HG02588 (cell line): ENCODE measurements at regions not wholly inside any gene's neighbourhood (a gene's known extent, or its start where the extent isn't known, plus 50 kb on each side); places are given as distances from the start of the nearest gene placed in this dataset.
"Not testable (repeated sequence)": the region's sequence is repeated elsewhere in the genome, so short reads cannot be mapped to it uniquely, and the experiment has no call there.

ENCODE experiments used
- ATAC-seq: cut with Tn5 transposase; IDR thresholded peaks from one replicate; pipeline ENCODE4 v1.9.1; 2021; ENCODE audit warnings: mild to moderate bottlenecking, moderate library complexity; ENCODE audit not compliant: unreplicated experiment

DNA sequence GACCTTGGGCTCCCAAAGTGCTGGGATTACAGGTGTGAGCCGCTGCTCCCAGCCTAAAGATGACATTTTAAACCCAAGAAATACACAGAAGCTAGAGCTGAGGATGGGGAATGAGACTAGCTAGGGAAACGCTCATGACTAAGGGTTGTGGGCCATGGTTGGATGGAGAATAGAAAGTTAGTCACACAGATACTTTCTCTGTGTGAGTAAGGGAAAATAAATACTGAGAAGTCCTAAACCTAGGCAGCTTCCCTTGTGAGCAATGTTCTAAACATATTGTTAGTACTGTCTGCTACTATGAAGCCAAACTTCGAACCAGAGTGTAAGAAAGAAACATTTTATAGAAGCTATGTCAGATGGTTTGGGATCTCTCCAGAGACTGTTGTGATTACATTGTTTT, 304.8 kb upstream of the STAC start:
- ATAC-seq = no peak

DNA sequence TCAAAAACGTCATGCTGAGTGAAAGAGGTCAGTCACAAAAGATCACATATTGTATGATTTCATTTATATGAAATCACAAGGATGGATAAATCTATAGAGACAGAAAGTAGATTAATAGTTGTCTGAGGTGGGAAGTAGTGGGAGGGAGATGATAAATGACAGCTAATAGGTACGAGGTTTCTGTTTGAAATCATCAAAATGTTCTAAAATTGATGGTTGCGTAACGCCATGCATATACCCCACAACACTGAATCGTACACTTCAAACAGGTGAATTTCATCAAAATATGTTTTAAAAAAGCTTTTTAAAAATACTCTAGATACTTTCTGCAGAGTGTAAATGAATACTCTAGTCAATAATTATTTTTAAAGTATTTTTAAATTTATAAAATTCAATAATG, 303.0 kb upstream of the STAC start:
- ATAC-seq = no peak

DNA sequence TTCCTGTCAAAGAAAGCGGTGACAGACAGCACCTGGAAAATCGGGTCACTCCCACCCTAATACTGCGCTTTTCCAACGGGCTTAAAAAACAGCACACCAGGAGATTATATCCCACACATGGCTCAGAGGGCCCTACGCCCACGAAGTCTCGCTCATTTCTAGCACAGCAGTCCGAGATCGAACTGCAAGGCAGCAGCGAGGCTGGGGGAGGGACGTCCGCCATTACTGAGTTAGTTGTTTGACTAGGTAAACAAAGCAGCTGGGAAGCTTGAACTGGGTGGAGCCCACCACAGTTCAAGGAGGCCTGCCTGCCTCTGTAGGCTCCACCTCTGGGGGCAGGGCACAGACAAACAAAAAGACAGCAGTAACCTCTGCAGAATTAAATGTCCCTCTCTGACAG, 297.3 kb upstream of the STAC start:
- ATAC-seq = not testable (repeated sequence)

DNA sequence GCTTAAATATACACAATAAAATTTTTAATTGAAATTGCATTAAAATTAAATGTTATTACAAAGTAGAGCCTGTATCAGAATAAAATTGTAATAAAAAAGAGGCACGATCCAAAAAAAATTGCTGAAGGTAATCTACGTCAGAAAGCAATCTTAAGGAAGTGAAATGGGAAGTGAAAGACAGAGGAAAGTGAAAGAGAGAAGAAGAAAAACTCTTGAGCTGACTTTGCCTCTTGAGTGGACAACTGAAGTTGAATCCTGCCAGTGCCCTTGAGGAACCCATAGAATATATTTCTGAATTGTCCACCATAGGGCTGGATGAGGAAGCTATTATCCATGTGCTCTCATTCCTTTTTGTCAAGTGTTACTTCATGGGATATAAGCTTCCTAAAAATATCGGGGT, 285.1 kb upstream of the STAC start:
- ATAC-seq = no peak

DNA sequence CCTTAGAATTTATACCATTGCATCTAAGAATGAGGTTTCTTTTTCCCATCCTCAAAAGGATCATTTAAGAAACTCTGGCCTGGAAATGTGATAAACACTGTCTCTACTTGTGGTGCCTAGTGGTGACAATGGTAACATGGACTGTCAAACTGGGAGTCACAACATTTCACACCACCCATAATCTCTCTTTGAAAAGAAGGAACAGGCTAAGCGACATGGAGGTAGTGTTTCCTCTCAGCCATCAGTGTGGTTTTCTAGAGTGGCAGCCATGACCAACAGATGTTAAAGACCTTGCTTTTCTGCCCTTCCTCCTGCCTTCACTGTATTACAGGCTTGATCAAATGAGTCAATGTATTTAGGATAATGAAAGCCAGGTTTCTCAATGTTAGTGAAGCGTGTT, 283.1 kb upstream of the STAC start:
- no peak for ATAC-seq

DNA sequence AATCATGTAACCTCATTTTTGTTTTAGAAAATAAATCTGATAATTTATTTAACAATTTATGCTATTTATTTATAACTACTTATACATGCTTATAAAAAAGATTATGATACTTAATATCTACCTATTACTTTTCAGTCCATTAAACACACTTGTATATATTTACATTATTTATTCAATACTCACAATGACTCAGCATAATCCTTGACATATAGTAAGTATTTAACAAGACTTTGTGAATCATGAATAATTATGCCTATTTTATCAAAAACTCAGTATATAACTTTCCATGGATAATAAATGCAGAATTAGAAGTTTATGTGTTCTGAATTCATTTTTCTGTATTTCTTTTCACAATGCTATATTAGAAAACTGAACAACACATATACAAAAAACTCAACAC, 266.0 kb upstream of the STAC start:
- no peak for ATAC-seq

DNA sequence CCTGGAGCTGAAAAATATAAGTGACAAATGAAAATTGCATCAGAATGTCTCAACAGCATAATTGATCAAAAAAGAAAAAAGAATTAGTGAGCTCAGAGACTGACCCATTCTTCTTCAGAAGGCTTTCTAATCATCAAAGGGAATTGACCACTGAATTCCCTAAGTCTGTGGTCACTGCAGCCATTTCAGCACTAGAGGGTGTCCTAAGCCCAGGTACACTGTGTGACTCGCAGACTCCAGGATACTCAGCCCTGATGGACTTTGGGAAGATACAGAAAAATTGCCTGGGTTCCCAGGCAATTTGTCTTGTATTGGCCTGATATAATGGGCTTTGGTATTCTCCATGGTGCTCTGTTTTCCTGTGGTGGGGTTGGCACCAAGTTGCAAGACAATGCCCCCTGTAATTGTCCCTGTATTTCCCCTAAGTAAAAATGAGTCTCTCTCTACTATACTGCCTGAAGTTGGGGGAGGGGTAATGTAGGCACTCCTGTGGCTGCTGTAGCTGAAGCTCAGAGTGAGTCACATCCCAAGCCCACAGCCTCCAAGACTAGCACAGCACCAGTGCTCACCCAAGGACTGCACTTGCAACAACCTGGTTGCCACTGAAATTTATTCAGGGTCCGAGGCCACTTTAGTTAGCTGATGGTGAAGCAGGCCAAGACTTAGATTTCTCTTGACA, 256.0 kb upstream of the STAC start:
- ATAC-seq = no peak

DNA sequence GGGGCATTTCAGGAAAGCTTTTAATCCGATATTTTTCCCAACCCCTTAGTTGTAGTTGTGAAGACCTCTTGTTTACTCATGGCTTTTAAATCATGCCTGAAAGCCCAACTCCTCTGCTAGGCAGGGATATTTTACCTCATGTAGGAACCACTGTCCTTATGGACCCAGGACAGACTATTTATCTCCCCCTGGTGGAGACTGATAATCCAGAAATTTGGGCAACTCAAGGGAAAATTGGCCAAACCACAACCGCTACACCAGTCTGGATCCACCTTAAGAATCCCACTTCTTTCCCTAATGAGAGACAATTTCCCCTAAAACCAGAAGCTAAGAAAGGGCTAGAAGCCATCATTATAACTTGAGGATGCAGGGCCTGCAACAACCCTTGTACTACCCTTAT, 248.1 kb upstream of the STAC start:
- ATAC-seq = no peak

DNA sequence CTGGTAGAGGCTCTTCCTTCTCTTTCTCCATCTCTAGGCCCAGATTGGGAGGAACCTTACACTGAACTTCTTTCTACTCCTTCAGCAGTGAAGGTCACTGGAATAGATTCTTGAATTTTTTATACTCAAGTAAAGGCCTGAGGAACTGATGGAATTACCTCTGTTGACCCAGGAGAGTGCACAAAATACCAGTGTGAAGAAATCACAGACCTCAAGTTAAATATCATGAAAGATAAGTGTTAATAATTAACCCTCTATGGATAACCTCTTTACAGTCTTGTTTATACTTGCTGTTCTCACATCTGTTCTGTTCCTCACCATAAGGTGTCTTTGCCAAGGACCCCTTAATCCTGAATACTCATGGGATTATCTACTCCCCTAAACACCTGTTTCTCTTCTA, 244.4 kb upstream of the STAC start:
- ATAC-seq = no peak

DNA sequence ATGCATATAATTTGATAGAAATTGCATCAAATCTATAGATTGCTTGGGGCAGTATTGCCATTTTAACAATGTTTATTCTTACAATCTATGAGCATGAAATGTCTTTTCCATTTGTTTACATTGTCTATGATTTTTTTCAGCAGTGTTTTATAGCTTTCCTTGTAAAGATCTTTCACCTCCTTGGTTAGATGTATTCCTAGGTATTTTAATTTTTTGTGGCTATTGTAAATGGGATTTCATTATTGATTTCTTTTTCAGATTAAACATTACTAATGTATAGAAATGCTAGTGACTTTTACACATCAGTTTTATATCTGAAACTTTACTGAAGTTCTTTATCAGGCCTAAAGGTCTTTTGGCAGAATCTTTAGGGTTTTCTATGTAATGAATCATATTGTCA, 237.6 kb upstream of the STAC start:
- no peak for ATAC-seq

DNA sequence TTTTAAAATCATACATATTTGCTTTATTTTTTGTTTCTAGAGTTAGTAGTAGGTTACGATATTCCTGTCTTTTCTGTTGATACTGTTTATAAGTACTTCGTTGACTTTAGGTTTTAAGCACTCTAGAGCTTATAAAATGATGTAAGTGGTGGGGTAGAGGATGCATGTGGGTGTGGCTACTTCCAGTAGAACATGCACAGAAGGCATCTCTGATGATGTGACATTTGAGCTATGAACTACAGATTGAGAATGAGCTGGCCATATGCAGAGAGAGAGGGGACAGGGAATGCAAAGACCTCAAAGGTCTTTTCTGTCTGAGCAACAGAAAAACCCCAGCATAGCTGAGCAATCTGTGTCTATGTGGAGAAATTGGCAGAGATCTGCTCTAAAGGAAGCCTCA, 233.9 kb upstream of the STAC start:
- no peak for ATAC-seq

DNA sequence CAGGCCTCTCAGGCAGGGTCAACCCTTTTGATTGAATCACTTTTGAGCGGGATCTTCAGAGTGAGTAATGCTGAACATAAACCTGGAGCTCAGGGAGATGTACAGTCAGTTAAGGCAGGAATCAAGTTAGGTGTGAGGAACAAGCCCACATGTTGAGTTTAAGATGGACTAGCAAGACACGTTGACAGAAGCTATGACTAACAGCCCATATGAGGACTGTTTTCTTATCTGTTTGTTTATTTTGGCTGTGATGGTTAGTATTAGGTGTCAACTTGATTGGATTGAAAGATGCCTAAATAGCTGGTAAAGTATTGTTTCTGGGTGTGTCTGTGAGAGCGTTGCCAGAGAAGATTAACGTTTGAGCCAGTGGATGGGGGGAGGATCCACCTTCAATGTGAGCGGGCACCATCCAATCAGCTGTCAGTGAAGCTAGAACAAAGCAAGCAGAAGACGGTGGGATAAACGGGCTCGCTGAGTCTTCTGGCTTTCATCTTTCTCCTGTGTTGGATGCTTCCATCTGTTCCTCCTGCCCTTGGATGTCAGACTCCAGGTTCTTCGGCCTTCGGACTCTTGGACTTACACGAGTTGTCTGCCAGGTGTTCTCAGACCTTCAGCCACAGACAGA, 232.3 kb upstream of the STAC start:
- ATAC-seq = no peak

DNA sequence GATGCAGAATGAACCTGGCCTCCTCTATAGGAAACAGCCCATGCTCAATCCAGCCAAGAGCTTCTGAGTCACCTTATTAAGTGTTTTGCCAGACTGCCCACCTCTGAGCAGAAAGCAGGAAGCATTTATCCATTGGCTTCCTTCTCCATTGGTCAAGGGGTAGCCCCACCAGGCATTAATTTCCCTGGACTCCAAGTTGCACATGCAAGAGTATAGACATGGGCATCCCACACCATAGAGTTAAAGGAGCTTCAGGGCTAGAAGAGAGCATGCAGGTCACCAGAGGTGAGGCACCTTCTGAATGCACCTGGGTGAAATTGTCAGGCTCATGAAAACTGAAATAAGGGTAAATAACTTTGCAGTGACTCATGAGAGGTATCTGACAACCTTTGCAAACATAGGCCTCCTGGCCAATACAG, 230.8 kb upstream of the STAC start:
- ATAC-seq = no peak

DNA sequence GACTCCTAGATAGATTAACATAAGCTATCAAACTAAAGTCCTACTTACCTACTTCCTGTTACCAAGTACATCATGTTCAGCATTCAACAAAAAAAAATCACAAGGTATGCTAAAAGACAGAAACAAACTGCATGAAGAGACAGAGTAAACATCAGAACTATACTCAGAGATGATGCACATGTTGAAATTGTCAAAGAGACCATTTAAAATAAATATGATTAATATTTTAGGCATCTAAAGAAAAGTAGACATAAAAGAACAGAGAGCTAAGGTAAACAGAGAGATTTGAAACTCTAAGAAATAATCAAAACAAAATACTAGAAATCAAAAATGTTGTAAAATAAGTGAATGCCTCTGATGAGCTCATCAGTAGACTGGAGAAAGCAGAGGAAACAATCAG, 224.8 kb upstream of the STAC start:
- no peak for ATAC-seq

DNA sequence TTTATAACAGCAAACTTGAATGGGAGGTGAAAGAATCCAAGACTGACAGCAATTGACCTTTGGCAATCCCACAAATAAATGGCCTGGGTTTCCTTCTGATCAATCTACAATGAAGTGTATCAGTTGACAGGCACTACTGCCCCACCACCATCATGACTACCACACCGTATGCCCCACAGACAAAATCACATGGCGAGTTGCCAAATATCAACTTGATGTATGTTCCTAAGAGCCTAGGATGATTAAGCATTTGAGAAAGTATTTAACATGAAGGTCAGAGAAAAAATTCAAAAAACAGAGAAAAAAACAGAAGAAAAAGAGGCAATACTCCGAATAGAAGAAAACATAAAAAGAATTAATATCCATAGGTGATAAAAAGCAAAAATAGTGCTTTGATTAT, 215.9 kb upstream of the STAC start:
- ATAC-seq = no peak

DNA sequence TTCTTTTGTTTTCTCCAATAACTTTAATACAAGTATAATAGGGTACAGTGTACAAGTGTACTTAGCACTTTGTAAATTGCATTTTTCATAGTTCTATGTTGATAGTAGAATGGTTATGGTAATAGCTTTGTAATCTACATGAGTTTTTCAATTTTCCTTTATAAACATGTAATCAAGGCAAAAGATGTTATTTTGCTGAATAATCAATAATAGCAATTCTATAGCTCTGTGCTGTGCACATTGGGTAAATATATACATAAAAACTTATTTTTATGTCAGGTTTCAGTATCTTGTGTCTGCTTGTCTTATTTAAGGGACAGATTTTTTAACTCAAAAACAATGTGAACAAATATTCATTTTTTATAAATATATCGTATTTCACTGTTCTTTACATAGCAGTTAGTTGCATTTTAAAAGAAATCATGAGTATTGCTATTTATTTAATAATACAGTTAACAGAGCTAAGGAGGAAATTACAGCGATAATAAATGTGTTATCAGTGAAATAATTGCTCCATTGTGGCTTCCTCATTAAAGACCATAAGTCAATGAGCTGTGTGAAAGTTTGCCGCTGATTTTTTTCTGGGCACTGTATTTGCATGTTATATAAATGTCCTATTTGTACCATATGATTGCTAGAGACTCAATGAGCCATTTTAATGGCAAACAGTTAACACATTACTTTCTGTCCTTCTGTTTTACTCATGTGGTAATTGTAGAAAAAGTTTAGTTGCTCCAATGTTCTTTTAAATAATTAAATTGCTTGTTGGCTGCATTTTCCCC, 214.6 kb upstream of the STAC start:
- no peak for ATAC-seq

DNA sequence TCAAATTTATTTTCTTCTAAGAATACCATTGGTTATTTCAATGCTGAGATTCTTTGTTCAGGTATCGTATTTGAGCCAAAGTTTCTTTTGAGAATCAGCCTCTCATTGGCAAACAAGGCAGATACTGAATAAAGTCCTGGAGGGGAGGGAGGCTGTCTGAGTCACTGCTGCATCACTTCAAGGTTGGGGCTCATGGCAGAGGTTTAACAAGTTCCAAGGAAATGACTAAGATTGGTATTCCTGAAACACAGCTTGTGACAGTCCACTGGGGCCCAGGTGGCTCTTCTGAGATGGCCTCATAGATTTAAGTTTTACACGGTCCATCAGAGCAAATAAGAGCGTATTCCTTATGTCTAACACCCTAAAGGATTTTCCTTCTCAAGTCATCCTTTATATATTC, 213.8 kb upstream of the STAC start:
- ATAC-seq = no peak

DNA sequence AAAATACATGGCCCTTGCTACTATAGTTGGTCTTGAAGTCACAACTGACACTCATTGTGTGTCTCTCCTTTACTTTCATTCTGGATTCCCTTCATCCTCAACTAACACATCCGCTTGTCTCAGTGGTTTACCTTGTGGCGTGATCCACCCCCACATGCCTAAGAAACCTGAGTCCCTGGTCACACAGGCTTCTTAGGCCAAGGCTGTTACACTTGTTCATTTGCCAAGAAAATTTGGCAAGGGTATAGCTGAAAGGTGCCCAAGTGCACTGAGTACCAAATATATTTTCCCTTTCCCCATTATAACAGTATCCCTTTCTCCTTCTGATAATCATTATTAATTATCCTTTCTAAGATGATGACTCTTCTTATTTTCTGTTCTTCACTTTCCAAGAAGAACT, 207.6 kb upstream of the STAC start:
- no peak for ATAC-seq

DNA sequence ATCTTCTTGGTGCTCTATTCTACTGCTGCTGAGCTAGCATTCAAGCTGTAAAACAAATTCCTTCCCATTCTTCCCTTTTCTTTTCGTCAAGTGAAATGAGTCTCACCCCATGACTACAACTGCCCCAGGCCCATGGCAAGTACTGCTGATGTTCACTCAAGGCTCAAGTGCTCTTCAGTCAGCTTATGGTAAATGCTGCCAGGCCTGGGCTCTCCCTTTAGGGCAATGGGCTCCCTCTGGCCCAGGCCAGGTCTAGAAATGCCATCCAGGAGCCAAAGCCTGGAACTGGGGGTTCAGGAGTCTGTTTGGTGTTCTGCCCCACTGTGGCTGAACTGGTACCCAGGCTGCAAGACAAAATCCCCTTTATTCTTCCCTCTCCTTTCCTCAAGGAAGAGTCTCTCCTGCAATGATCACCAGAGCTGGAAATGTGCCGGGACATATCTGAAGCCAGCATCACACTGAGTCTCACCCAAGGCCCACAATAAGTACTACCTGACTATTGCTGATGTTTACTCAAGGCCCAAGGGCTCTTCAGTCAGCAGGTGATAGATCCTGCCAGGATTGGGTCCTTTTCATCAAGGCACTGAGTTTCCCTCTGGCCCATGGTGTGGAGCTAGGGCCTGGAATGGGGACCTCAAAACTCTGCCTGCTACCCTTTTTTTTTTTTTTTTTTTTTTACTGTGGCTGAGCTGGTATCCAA, 205.0 kb upstream of the STAC start:
- ATAC-seq = no peak

DNA sequence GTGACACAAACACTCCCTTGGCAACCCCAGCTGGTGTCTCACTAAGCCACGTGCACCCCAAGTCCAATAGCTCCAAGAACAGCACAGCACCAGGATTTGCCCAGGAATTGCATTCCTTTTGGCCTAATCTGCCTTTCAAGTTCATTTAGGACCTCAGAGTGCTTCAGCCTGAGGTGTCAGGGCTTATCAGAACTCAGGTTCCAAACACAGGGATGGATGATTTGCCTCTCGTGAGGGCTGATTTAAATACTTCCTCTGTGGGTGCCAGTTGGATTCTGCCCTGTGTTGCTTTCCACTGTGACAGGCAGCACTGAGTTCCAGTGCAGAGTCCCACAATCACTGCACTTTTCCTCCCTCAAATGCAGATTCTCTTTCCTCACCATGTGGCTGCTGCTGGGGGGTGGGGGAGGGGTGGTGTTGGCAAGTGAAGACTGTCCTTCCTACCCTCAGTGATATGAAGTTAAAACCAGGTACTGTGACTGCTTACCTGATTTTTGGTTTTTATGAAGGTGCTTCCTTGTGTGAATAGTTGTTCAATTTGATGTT, 204.3 kb upstream of the STAC start:
- ATAC-seq = no peak

DNA sequence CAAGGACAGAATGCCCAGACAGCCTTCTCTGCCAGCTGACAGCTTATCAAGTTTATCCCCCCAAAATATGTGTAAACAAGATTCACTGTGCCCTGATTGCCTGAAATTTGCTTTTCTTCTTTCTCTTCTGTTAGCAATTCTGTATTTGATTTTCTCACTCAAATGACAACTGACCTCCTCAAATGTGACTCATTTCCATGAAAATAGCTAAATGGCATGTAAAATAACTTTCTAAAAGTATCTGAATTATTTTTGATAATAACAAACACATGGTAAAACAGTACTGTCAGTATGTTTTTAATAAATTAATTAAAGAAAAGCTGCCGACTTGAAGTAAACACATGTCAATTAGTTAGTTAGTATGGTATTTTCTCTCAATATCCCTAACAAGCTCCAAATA, 202.3 kb upstream of the STAC start:
- no peak for ATAC-seq
